Aorta (tissue), 5 donors: ENCODE measurements at regions not wholly inside any gene's neighbourhood (a gene's known extent, or its start where the extent isn't known, plus 50 kb on each side); places are given as distances from the start of the nearest gene placed in this dataset.

ENCODE experiments used
- ATAC-seq: fragments of 200-7000 bp; cut with Tn5 transposase; one replicate; pipeline ENCODE4 v1.9.1; 2022; ENCODE audit warnings: moderate library complexity; ENCODE audit not compliant: low FRiP score
- DNase-seq, 2 donors: peaks; one replicate each; pipeline ENCODE4 v3.0.0-alpha.2; 2020
- H3K27ac ChIP-seq, 2 donors: one replicate each; pipeline ENCODE4 v1.5.1; 2013; ENCODE audit warnings: low read length in 2 of 2, mild to moderate bottlenecking in 2 of 2, moderate library complexity in 2 of 2, control low read depth in 1 of 2, inconsistent platforms in 1 of 2, low read depth in 1 of 2
- H3K27me3 ChIP-seq, 2 donors: one replicate each; pipeline ENCODE4 v1.6.1; 2013; ENCODE audit warnings: control low read depth in 1 of 2, low read length in 1 of 2, mild to moderate bottlenecking in 1 of 2, moderate library complexity in 1 of 2; ENCODE audit not compliant: insufficient read depth in 2 of 2, control insufficient read depth in 1 of 2
- H3K36me3 ChIP-seq, 2 donors: one replicate each; pipeline ENCODE4 v1.6.1; 2013; ENCODE audit warnings: control low read depth in 1 of 2, low read length in 1 of 2, mild to moderate bottlenecking in 1 of 2; ENCODE audit not compliant: insufficient read depth in 2 of 2, control insufficient read depth in 1 of 2
- H3K4me1 ChIP-seq, 2 donors: one replicate each; pipeline ENCODE4 v1.6.1; 2013; ENCODE audit warnings: low read length in 2 of 2, control low read depth in 1 of 2, mild to moderate bottlenecking in 1 of 2, moderate library complexity in 1 of 2; ENCODE audit not compliant: insufficient read depth in 2 of 2, control insufficient read depth in 1 of 2
- H3K4me3 ChIP-seq, 2 donors: one replicate each; pipeline ENCODE4 v1.5.1; 2013; ENCODE audit warnings: low read length in 2 of 2, control low read depth in 1 of 2, mild to moderate bottlenecking in 1 of 2
- H3K9me3 ChIP-seq: one replicate; pipeline ENCODE4 v1.6.1; 2013; ENCODE audit warnings: mild to moderate bottlenecking, low read length; ENCODE audit not compliant: control insufficient read depth
- WGBS, 2 donors: extraction: QIAGEN DNeasy Blood & Tissue Kit; methylation state at CpG; one replicate each; pipeline ENCODE4 v1.1.7; 2013; 5-methylcytosine and 5-hydroxymethylcytosine counted together
- intact Hi-C, 2 donors: fragments of 100-400 bp; cut with DNase I; formaldehyde crosslinking; loops; one replicate each; pipeline versions ENCODE4 v1.14.2 to v1.15.0; 2022
- donor health status: healthy with polysubstance abuse.
- donor health status: Bipolar disorder and iron deficiency.
- donor health status: DM: no; HTN: no; CAD: no.
- donor health status: DM: no; HTN: no; CAD: no.
- donor health status: DM: yes; HTN: yes; CAD: no.

GRCh38 chr13:22648320-22648801, 532.4 kb upstream of the SGCG start:
- Histone ChIP-seq H3K27me3 (no peaks in the 10 kb centered on the region), H3K36me3 (no peaks in the 10 kb centered on the region), H3K27ac (no peak overlapping the region), H3K9me3 (no peaks in the 10 kb centered on the region), H3K4me1 (no peaks in the 10 kb centered on the region), H3K4me3 (no peak overlapping the region)
- intact Hi-C loops = no loop called here
- DNase-seq (peak in 1 of 2 donors; percentile 54), ATAC-seq (peak; percentile 65)
- 63 to 68% methylated on average over 7 of the region's 7 CpGs for WGBS, 2 donors

GRCh38 chr13:22652796-22653195, 528.0 kb upstream of the SGCG start:
- H3K27me3 ChIP-seq = no peaks in the 10 kb centered on the region
- H3K36me3 ChIP-seq = no peaks in the 10 kb centered on the region
- no peak overlapping the region for H3K4me3 ChIP-seq
- no peaks in the 10 kb centered on the region for H3K4me1 ChIP-seq
- intact Hi-C loops = no loop called here
- no peak for DNase-seq
- WGBS, 2 donors = 82 to 85% methylated on average over 8 of the region's 8 CpGs
- no peak overlapping the region for H3K27ac ChIP-seq
- no peak for ATAC-seq
- H3K9me3 ChIP-seq = no peaks in the 10 kb centered on the region

GRCh38 chr13:22653866-22654265, 526.9 kb upstream of the SGCG start:
- ATAC-seq = no peak
- Histone ChIP-seq H3K36me3 (no peaks in the 10 kb centered on the region), H3K9me3 (no peaks in the 10 kb centered on the region), H3K4me3 (no peak overlapping the region), H3K27ac (no peak overlapping the region), H3K4me1 (no peaks in the 10 kb centered on the region), H3K27me3 (no peaks in the 10 kb centered on the region)
- intact Hi-C loops = no loop called here
- no peak for DNase-seq
- WGBS, 2 donors = 79 to 80% methylated on average over 4 of the region's 4 CpGs

- no peak for DNase-seq
- Histone ChIP-seq H3K9me3 (no peaks in the 10 kb centered on the region), H3K4me3 (no peak overlapping the region), H3K27ac (no peak overlapping the region), H3K27me3 (no peaks in the 10 kb centered on the region), H3K36me3 (no peaks in the 10 kb centered on the region), H3K4me1 (no peaks in the 10 kb centered on the region)
- 64 to 68% methylated on average over 5 of the region's 5 CpGs for WGBS, 2 donors
- intact Hi-C loops = no loop called here
- no peak for ATAC-seq
Measured at GRCh38 chr13:22655106-22655852, 525.5 kb upstream of the SGCG start.

GRCh38 chr13:22662771-22663170, 518.0 kb upstream of the SGCG start:
- no peaks in the 10 kb centered on the region for H3K36me3 ChIP-seq
- ATAC-seq (no peak), DNase-seq (no peak)
- intact Hi-C loops = no loop called here
- H3K4me3 ChIP-seq = no peak overlapping the region
- no peaks in the 10 kb centered on the region for H3K4me1 ChIP-seq
- no peak overlapping the region for H3K27ac ChIP-seq
- WGBS, 2 donors = 71 to 75% methylated on average over 4 of the region's 4 CpGs
- no peaks in the 10 kb centered on the region for H3K27me3 ChIP-seq
- H3K9me3 ChIP-seq = no peaks in the 10 kb centered on the region

GRCh38 chr13:22665506-22665905, 515.3 kb upstream of the SGCG start:
- H3K4me3 ChIP-seq = no peak overlapping the region
- intact Hi-C loops = no loop called here
- no peaks in the 10 kb centered on the region for H3K36me3 ChIP-seq
- H3K27me3 ChIP-seq = no peaks in the 10 kb centered on the region
- DNase-seq = no peak
- no peaks in the 10 kb centered on the region for H3K4me1 ChIP-seq
- no peaks in the 10 kb centered on the region for H3K9me3 ChIP-seq
- ATAC-seq = no peak
- 46 to 52% methylated on average over 2 of the region's 2 CpGs for WGBS, 2 donors
- no peak overlapping the region for H3K27ac ChIP-seq

GRCh38 chr13:22690756-22691155, 490.0 kb upstream of the SGCG start:
- Histone ChIP-seq H3K27ac (no peak overlapping the region), H3K36me3 (no peaks in the 10 kb centered on the region), H3K9me3 (no peaks in the 10 kb centered on the region), H3K27me3 (no peaks in the 10 kb centered on the region), H3K4me3 (no peak overlapping the region), H3K4me1 (no peaks in the 10 kb centered on the region)
- 77 to 79% methylated on average over 8 of the region's 8 CpGs for WGBS, 2 donors
- ATAC-seq (no peak), DNase-seq (no peak)
- intact Hi-C loops = no loop called here

- Histone ChIP-seq H3K27me3 (no peaks in the 10 kb centered on the region), H3K27ac (no peak overlapping the region), H3K9me3 (no peaks in the 10 kb centered on the region), H3K4me3 (no peak overlapping the region), H3K36me3 (no peaks in the 10 kb centered on the region), H3K4me1 (no peaks in the 10 kb centered on the region)
- intact Hi-C loops = no loop called here
- ATAC-seq (no peak), DNase-seq (no peak)
Measured at GRCh38 chr13:22693691-22694090, 487.1 kb upstream of the SGCG start.

GRCh38 chr13:22696433-22696832, 484.3 kb upstream of the SGCG start:
- no peaks in the 10 kb centered on the region for H3K27me3 ChIP-seq
- DNase-seq (no peak), ATAC-seq (no peak)
- no peak overlapping the region for H3K4me3 ChIP-seq
- intact Hi-C loops = no loop called here
- no peaks in the 10 kb centered on the region for H3K4me1 ChIP-seq
- 59 to 78% methylated on average over 34 to 41 of the region's 41 CpGs for WGBS, 2 donors
- no peaks in the 10 kb centered on the region for H3K9me3 ChIP-seq
- no peaks in the 10 kb centered on the region for H3K36me3 ChIP-seq
- no peak overlapping the region for H3K27ac ChIP-seq
